Activated effector memory CD4-positive, alpha-beta T cell treated with Interleukin-2 at 50 U/mL for 16 hours (primary cell): ENCODE measurements at regions not wholly inside any gene's neighbourhood (a gene's known extent, or its start where the extent isn't known, plus 50 kb on each side); places are given as distances from the start of the nearest gene placed in this dataset.

Experiments used
- DNase-seq: peaks from one replicate; pipeline ENCODE4 v3.0.0-alpha.2; 2020

DNA sequence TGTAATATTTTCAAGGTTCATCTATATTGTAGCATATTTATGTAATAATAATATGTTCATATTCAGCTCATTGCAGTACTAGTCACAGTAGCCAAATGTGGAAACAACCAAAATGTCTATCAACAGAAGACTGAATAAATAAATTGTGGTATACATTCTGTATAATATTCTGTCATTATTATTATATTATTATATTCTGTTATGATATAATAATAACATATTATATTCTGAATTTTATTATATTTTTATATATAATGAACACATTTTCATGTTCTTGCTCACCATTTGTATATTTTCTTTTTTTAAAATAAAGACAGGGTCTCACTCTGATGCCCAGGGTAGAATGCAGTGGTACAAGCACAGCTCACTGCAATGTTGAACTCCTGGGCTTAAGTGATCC, 91.2 kb upstream of the STARD3NL start:
- DNase-seq, result no peak

DNA sequence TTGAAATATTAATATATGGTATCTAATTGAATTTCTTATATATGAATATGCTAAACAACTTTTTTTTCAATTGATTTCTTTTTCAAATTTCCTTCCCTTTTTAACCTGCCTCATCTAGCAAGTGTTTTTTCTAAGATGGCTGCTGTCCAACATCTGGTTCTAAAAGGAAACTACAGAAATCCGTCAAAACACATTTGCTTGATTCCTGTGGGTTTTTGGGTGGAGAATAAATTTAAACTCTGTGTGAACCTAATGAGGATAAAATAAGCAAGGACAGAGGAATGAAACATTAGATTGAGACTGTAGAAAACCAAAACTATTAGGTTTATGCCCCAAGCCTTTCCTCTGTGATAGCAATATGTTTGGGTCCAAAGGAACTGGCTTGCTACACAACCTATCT, 75.5 kb upstream of the STARD3NL start:
- no peak for DNase-seq

DNA sequence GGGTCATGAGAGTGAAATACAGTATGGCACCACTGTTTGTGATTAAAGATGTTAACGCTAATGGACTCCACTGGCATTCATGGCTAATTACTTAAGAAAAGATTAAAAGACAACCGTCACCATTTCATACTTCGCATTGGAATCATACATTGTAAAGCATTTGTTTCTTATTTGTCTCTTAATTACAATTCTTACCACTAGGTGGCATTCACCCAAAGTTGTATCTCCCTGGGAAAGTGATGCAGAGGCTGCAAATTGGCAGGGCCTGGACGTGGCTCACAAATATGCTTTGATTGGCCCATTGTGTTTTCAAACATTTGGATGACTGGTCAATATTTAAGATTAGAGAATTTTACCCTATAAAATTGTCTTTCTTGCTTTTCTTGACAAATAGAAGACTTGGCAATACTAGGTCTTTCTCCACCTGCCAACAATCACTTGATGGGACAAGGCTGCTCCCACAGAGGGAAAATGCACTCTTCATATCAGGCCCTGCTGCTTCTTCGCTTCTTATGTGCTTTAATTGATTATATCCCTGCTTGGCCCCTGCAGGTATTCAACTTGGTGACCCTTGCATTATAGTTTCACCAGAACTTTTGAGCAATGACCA, 72.1 kb upstream of the STARD3NL start:
- DNase-seq, result no peak

DNA sequence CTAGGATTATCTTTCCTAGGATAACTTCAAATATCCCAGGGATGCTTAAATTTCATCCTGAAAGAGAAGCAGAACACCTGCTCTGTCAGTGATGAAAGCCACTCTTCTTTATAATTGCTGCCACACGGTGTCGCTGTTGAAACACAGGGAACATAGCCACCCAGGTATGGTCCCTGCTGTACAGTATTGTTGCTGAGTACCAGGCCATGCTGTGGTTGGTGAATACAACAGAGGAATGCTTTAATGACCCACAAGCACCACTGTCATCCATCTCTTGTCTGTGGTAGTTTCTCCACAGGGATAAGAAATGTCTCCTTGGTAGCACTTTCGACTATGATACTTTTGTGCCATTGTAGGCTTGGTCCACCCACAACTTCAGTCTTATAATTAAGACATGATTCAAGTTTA, 70.6 kb upstream of the STARD3NL start:
- DNase-seq, result peak; percentile 39

DNA sequence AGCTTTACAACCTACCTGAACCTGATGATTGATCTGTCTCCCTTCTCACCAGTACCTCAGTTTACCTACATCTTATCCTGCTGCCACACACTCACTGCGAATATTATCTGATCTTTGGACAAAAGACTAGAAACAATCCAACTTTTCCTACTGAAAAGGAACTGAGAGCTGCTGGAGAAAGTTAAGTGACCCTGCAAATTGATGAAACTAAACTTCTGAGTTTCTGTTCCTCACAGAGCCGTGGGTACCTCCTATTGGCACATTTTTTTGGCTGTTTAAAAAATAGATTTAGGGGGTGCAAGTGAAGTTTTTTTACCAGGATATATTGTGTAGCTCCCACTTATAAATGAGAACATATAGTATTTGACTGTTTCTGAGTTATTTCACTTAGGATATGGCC, 66.0 kb upstream of the STARD3NL start:
- DNase-seq, result no peak

DNA sequence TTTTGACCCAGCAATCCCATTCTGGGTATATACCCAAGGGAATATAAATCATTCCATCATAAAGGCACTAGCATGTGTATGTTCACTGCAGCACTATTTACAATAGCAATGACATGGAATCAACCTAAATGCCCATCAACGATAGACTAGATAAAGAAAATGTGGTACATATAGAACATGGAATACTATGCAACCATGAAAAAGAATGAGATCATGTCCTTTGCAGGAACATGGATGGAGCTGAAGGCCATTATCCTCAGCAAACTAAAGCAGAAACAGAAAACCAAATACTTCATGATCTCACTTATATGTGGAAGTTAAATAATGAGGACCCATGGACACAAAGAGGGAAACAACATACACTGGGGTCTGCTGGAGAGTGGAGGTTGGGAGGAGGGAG, 58.0 kb upstream of the STARD3NL start:
- DNase-seq, result no peak

DNA sequence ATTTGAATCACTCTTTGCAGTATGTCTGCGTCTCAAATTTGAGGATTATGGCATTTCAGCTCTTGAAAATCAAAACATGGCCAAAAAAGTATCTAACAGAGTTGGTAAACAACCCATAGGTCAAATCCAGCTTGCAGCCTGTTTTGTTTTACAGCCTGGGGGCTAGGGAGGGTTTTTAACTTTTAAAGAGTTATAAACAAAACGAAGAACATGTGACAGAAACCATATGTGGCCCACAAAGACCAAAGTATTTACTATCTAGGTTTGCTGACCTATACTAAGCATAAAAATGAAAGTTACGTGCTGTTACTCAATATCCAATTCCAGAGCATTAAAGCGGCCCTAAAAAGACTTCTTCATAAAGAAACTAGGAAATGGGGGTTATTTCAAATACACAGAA, 55.5 kb upstream of the STARD3NL start:
- no peak for DNase-seq

DNA sequence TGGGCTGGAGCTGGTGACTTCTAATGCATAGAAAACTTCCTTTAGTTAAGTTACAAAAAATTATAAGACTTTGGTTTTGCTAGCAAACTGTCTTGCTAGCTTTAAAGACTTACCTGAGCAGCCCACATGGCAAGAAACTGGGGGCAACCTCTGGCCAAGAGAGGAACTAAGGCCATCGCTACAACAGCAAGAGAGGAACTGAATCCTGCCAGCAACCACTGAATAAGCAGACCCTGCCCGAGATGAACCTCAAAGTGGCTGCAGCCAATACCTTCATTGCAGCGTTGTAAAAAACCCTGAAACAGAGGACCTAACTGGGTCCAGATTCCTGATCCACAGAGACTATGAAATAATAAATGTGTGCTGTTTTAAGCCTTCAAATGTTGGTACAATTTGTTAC, 54.6 kb upstream of the STARD3NL start:
- no peak for DNase-seq

DNA sequence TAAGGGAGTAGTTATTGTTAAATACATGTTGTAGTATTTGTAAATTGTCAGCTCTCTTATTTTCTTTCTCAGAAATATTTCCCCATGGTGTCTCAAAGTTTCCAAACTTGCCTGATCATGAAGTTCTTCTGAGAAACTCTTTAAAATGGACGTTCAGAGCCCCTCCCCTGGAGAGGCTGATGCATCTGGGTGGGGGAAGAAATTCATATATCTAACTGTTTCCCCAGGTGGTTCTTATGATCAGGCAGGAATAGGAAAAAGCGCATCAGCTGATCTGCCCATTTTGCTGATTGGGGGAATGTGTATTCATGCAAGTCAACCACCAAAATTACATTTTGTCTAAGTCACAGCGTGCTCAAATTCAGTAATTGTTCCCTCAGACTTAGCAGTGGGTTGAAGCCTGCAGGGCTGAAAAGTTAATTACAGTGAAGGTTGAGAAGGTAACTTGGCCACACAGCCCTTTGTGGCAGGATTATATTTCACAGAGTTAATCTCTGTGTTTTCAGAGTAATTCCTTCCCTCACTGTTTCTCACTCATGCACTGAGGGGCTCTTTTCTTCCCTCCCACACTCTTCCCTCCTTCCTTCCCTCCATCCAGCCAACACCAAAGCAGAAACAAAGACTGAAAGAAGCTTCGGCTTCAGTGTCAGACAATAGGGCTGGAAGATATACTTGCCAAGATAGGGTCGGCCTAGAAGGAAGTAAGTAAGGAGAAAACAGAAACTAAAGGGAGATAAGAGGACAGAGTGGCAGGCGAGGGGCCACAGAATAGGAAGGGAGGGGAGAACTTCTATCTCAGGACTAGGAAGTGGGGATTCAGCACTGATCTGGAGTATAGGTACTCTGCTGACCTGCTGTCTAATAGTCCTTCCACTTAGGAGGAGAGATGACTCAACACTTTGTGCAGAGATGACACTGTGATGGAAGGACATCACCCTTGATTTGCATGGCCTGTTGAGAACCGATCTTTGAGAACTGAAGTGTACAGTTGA, 50.5 kb upstream of the STARD3NL start:
- no peak for DNase-seq
